ENCODE measurements at regions not wholly inside any gene's neighbourhood (a gene's known extent, or its start where the extent isn't known, plus 50 kb on each side); places are given as distances from the start of the nearest gene placed in this dataset.
"Not testable (repeated sequence)": the region's sequence is repeated elsewhere in the genome, so short reads cannot be mapped to it uniquely, and the experiment has no call there.

GRCh38 chr2:15681089-15681885, 89.6 kb downstream of the DDX1 start:
- no peak for DNase-seq

- DNase-seq, result no peak
Observed at GRCh38 chr2:15682354-15682753, 90.7 kb downstream of the DDX1 start.

GRCh38 chr2:15684161-15685039, 92.7 kb downstream of the DDX1 start:
- DNase-seq, result no peak

- no peak for DNase-seq
Observed at GRCh38 chr2:15685143-15685542, 93.5 kb downstream of the DDX1 start.

- DNase-seq, result no peak
Observed at GRCh38 chr2:15686643-15687042, 95.0 kb downstream of the DDX1 start.

GRCh38 chr2:15687243-15687642, 95.6 kb downstream of the DDX1 start:
- no peak for DNase-seq

GRCh38 chr2:15687720-15688119, 96.1 kb downstream of the DDX1 start:
- DNase-seq, result no peak

- no peak for DNase-seq
Observed at GRCh38 chr2:15688924-15689568, 97.4 kb downstream of the DDX1 start.

GRCh38 chr2:15689654-15690053, 98.0 kb downstream of the DDX1 start:
- no peak for DNase-seq

- DNase-seq, result no peak
Observed at GRCh38 chr2:15691586-15692310, 100.1 kb downstream of the DDX1 start.

- no peak for DNase-seq
Observed at GRCh38 chr2:15692551-15693377, 101.1 kb downstream of the DDX1 start.

GRCh38 chr2:15693382-15693781, 101.7 kb downstream of the DDX1 start:
- no peak for DNase-seq

- no peak for DNase-seq
Observed at GRCh38 chr2:15693926-15694588, 102.4 kb downstream of the DDX1 start.

GRCh38 chr2:15694589-15694986, 102.9 kb downstream of the DDX1 start:
- no peak for DNase-seq

GRCh38 chr2:15695582-15696330, 104.1 kb downstream of the DDX1 start:
- DNase-seq, result no peak

GRCh38 chr2:15696606-15697170, 105.0 kb downstream of the DDX1 start:
- not testable (repeated sequence) for DNase-seq

- no peak for DNase-seq
Observed at GRCh38 chr2:15700131-15700530, 108.5 kb downstream of the DDX1 start.

- DNase-seq, result no peak
Observed at GRCh38 chr2:15700599-15701340, 109.1 kb downstream of the DDX1 start.

- DNase-seq, result no peak
Observed at GRCh38 chr2:15701341-15701907, 109.8 kb downstream of the DDX1 start.

Data from activated CD8-positive, alpha-beta memory T cell treated with anti-CD3 and anti-CD28 coated beads, Interleukin-2, amount 50 U/mL, for 48 hours (primary cell).